A549 (cell line): ENCODE measurements at regions not wholly inside any gene's neighbourhood (a gene's known extent, or its start where the extent isn't known, plus 50 kb on each side); places are given as distances from the start of the nearest gene placed in this dataset.

ENCODE experiments used
- CTCF ChIP-seq: fragments of >200 bp; sonication (Bioruptor Twin); formaldehyde crosslinking; IDR thresholded peaks from 3 replicates; pipeline ENCODE4 v1.5.1; 2016
- HDAC2 ChIP-seq: fragments of 200-600 bp; sonication (generic); IDR thresholded peaks from 2 replicates; pipeline ENCODE4 v1.6.1; 2016
- POLR2A ChIP-seq: IDR thresholded peaks from 2 replicates; pipeline ENCODE4 v1.6.1; 2012; ENCODE audit warnings: mild to moderate bottlenecking, low read length

GRCh38 chr12:90331262-90331661 is 622.6 kb upstream of the ATP2B1 start:
- TF ChIP-seq HDAC2 (no peak), POLR2A (no peak), CTCF (no peak)
